ENCODE measurements at regions not wholly inside any gene's neighbourhood (a gene's known extent, or its start where the extent isn't known, plus 50 kb on each side); places are given as distances from the start of the nearest gene placed in this dataset.

- TF ChIP-seq CTCF (IDR thresholded peaks at IDR 0.05 in 8 of 11, conservative IDR thresholded peaks at IDR 0.05 in 3 of 11) = no peak
- no peak for TF ChIP-seq POLR2AphosphoS5 (IDR thresholded peaks at IDR 0.05)
- TF ChIP-seq POLR2A (IDR thresholded peaks at IDR 0.05) = no peak
These were observed 85.2 kb upstream of the POU3F3 start for GRCh38 chr2:104768694-104769093.

Measured in spleen (tissue), 7 donors.